ENCODE measurements at regions not wholly inside any gene's neighbourhood (a gene's known extent, or its start where the extent isn't known, plus 50 kb on each side); places are given as distances from the start of the nearest gene placed in this dataset.

DNA sequence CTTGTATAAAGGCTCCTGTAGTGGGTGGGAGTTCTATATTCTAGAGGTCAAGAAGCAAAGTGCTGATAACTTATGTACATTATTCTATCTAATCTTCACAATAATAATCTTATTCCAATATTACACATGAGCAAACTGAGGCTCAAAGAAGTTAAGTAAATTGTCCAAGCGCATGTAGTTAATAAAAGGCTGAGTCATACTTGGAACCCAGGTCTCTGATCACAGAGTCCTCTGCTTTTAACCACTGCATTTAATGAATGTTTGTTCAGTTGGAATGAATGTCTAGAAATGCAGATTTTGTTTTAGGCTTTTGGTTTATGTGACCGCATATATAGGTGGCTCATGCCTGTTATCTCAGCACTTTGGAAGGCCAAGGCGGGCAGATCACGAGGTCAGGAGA is 88.4 kb upstream of the PAQR3 start:
- no TSS peak for BruUV-seq (replicated peaks)

DNA sequence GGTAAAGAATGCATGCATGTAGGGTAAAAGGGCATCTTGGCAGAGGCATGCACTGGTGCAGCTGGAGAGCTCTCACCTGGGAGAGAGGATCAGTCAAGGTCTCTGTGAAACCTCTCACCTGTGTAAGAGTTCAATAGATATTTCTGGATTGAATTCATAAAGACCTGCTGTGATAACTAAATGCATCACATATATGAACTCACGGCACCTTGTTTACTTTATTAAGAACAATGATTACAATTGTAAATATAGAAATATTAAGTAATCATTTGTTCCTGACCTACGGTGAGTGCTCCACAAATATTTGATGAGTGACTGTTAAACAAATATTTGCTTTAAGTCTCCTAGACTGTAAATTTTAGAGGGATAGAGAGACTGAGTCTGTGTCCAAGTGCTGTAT is 85.9 kb upstream of the PAQR3 start:
- no TSS peak for BruUV-seq (replicated peaks)
- no peaks in the 10 kb centered on the region for H3K27me3 ChIP-seq (ENCODE audit: low read length)
- H3K4me3 ChIP-seq (ENCODE audit: low read length): no peak overlapping the region
- CTCF ChIA-PET: no interaction called here
- ATAC-seq: peak; percentile 87
- peak; percentile 83 for DNase-seq
- intact Hi-C loops (cut with micrococcal nuclease): loop anchor here (5.0 kb wide), 1 partner anchor 73 kb away; no protein-coding TSS in a partner anchor
- H3F3A ChIP-seq (ENCODE audit: low read length, unreplicated experiment): no peaks in the 10 kb centered on the region
- peak overlapping the region; percentile 9; the same call in 1 of the 2 replicates for H3K4me2 ChIP-seq (ENCODE audit: low read length)
- H3K9me2 ChIP-seq (replicated peaks; ENCODE audit: low read length): no peaks in the 10 kb centered on the region
- H2AFZ ChIP-seq (ENCODE audit: low read length): no peak overlapping the region
- H3K4me1 ChIP-seq (ENCODE audit: insufficient read depth, low read length): peaks cover 34% of the 10 kb centered on the region
- no peaks in the 10 kb centered on the region for H3K79me2 ChIP-seq (ENCODE audit: low read length)
- H3K9ac ChIP-seq (ENCODE audit: low read length): no peak overlapping the region
- TF ChIP-seq EZH2 (IDR thresholded peaks at IDR 0.05; ENCODE audit: low read length, unreplicated experiment) (no peak), EZH2phosphoT487 (IDR thresholded peaks at IDR 0.05; ENCODE audit: borderline replicate concordance, low read length) (no peak)
- TF ChIP-seq, protein P1, sequence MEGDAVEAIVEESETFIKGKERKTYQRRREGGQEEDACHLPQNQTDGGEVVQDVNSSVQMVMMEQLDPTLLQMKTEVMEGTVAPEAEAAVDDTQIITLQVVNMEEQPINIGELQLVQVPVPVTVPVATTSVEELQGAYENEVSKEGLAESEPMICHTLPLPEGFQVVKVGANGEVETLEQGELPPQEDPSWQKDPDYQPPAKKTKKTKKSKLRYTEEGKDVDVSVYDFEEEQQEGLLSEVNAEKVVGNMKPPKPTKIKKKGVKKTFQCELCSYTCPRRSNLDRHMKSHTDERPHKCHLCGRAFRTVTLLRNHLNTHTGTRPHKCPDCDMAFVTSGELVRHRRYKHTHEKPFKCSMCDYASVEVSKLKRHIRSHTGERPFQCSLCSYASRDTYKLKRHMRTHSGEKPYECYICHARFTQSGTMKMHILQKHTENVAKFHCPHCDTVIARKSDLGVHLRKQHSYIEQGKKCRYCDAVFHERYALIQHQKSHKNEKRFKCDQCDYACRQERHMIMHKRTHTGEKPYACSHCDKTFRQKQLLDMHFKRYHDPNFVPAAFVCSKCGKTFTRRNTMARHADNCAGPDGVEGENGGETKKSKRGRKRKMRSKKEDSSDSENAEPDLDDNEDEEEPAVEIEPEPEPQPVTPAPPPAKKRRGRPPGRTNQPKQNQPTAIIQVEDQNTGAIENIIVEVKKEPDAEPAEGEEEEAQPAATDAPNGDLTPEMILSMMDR (conservative IDR thresholded peaks at IDR 0.05; ENCODE audit: low read depth, low read length): no peak
- peak overlapping the region; percentile 23 for H3K27ac ChIP-seq (ENCODE audit: low read length)
- POLR2A ChIA-PET (ENCODE audit: unreplicated experiment): interaction anchor here (0.6 kb wide), 1 partner anchor 1161 kb away, joined by 3 read pairs; no protein-coding TSS in a partner anchor
- no peaks in the 10 kb centered on the region for H4K20me1 ChIP-seq (ENCODE audit: low read length)
- H3K36me3 ChIP-seq (ENCODE audit: low read depth, low read length): no peaks in the 10 kb centered on the region
- H3K9me3 ChIP-seq (ENCODE audit: low read length): no peaks in the 10 kb centered on the region

More for the DNA sequence above, 88.4 kb upstream of the PAQR3 start:
- Histone ChIP-seq H3K4me1 (ENCODE audit: insufficient read depth, low read length) (peaks cover 23% of the 10 kb centered on the region), H3K79me2 (ENCODE audit: low read length) (no peaks in the 10 kb centered on the region), H3K9me2 (replicated peaks; ENCODE audit: low read length) (no peaks in the 10 kb centered on the region), H3K4me2 (ENCODE audit: low read length) (no peak overlapping the region), H3K27ac (ENCODE audit: low read length) (peak overlapping the region; percentile 33), H3K9me3 (ENCODE audit: low read length) (no peaks in the 10 kb centered on the region), H2AFZ (ENCODE audit: low read length) (no peak overlapping the region), H3K9ac (ENCODE audit: low read length) (no peak overlapping the region), H3K27me3 (ENCODE audit: low read length) (no peaks in the 10 kb centered on the region), H3F3A (ENCODE audit: low read length, unreplicated experiment) (no peaks in the 10 kb centered on the region), H4K20me1 (ENCODE audit: low read length) (no peaks in the 10 kb centered on the region), H3K36me3 (ENCODE audit: low read depth, low read length) (no peaks in the 10 kb centered on the region), H3K4me3 (ENCODE audit: low read length) (no peak overlapping the region)
- CTCF ChIA-PET: no interaction called here
- intact Hi-C loops (cut with micrococcal nuclease): loop anchor here (5.0 kb wide), 1 partner anchor 75 kb away; no protein-coding TSS in a partner anchor
- ATAC-seq (peak; percentile 39), DNase-seq (peak; percentile 66)
- POLR2A ChIA-PET (ENCODE audit: unreplicated experiment): no interaction called here
- TF ChIP-seq, protein P1 (conservative IDR thresholded peaks at IDR 0.05; ENCODE audit: low read depth, low read length): no peak
- TF ChIP-seq EZH2 (IDR thresholded peaks at IDR 0.05; ENCODE audit: low read length, unreplicated experiment): no peak
- TF ChIP-seq EZH2phosphoT487 (IDR thresholded peaks at IDR 0.05; ENCODE audit: borderline replicate concordance, low read length): no peak

All from PC-3 (cell line).